ENCODE measurements at regions not wholly inside any gene's neighbourhood (a gene's known extent, or its start where the extent isn't known, plus 50 kb on each side); places are given as distances from the start of the nearest gene placed in this dataset.

GRCh38 chrX:38999967-39000745 is 198.9 kb downstream of the MID1IP1 start:
- Histone ChIP-seq H3K36me3 (no peaks in the 10 kb centered on the region), H3K27me3 (ENCODE audit: low read depth) (no peaks in the 10 kb centered on the region), H3K4me1 (no peaks in the 10 kb centered on the region), H3K9me3 (no peaks in the 10 kb centered on the region), H3K27ac (no peak overlapping the region), H3K4me3 (no peak overlapping the region)
- no peak for TF ChIP-seq CTCF (IDR thresholded peaks at IDR 0.05)
- ATAC-seq (no peak), DNase-seq (no peak)
- intact Hi-C loops (cut with DNase I) = no loop called here

GRCh38 chrX:39000802-39001201 is 199.5 kb downstream of the MID1IP1 start:
- no peaks in the 10 kb centered on the region for H3K4me1 ChIP-seq
- no peak for ATAC-seq
- intact Hi-C loops (cut with DNase I) = no loop called here

GRCh38 chrX:39002466-39002865 is 201.2 kb downstream of the MID1IP1 start:
- H3K4me3 ChIP-seq = no peak overlapping the region
- no peak for ATAC-seq
- intact Hi-C loops (cut with DNase I) = no loop called here

More at GRCh38 chrX:39000802-39001201, 199.5 kb downstream of the MID1IP1 start:
- Histone ChIP-seq H3K27me3 (ENCODE audit: low read depth) (no peaks in the 10 kb centered on the region), H3K9me3 (no peaks in the 10 kb centered on the region), H3K4me3 (no peak overlapping the region), H3K27ac (no peak overlapping the region), H3K36me3 (no peaks in the 10 kb centered on the region)
- no peak for TF ChIP-seq CTCF (IDR thresholded peaks at IDR 0.05)
- DNase-seq = no peak

GRCh38 chrX:39008549-39008948 is 207.3 kb downstream of the MID1IP1 start:
- H3K4me3 ChIP-seq = no peak overlapping the region
- ATAC-seq (no peak), DNase-seq (no peak)
- no peak overlapping the region for H3K27ac ChIP-seq
- H3K27me3 ChIP-seq (ENCODE audit: low read depth) = no peaks in the 10 kb centered on the region
- TF ChIP-seq CTCF (IDR thresholded peaks at IDR 0.05) = no peak
- intact Hi-C loops (cut with DNase I) = no loop called here
- H3K9me3 ChIP-seq = no peaks in the 10 kb centered on the region
- no peaks in the 10 kb centered on the region for H3K36me3 ChIP-seq
- H3K4me1 ChIP-seq = no peaks in the 10 kb centered on the region

More at GRCh38 chrX:39002466-39002865, 201.2 kb downstream of the MID1IP1 start:
- no peak for DNase-seq
- Histone ChIP-seq H3K36me3 (no peaks in the 10 kb centered on the region), H3K9me3 (no peaks in the 10 kb centered on the region), H3K4me1 (no peaks in the 10 kb centered on the region), H3K27ac (no peak overlapping the region), H3K27me3 (ENCODE audit: low read depth) (no peaks in the 10 kb centered on the region)
- TF ChIP-seq CTCF (IDR thresholded peaks at IDR 0.05) = no peak

GRCh38 chrX:39011454-39012221 is 210.4 kb downstream of the MID1IP1 start:
- Histone ChIP-seq H3K4me1 (no peaks in the 10 kb centered on the region), H3K27ac (no peak overlapping the region), H3K9me3 (no peaks in the 10 kb centered on the region), H3K4me3 (no peak overlapping the region), H3K27me3 (ENCODE audit: low read depth) (no peaks in the 10 kb centered on the region), H3K36me3 (no peaks in the 10 kb centered on the region)
- intact Hi-C loops (cut with DNase I) = no loop called here
- no peak for ATAC-seq
- DNase-seq = no peak
- TF ChIP-seq CTCF (IDR thresholded peaks at IDR 0.05) = no peak

Measured in lower lobe of right lung (tissue), 2 donors.